CD4-positive, alpha-beta T cell (primary cell): ENCODE measurements at regions not wholly inside any gene's neighbourhood (a gene's known extent, or its start where the extent isn't known, plus 50 kb on each side); places are given as distances from the start of the nearest gene placed in this dataset.

ENCODE experiments used
- ATAC-seq: fragments of 200-7000 bp; cut with Tn5 transposase; one replicate; pipeline ENCODE4 v1.10.0; 2022; ENCODE audit warnings: mild to moderate bottlenecking; ENCODE audit not compliant: poor library complexity
- CTCF ChIA-PET: fragments of 350-600 bp; sonication (Branson Sonifier 250); formaldehyde crosslinking; loops from one replicate; lab custom pipeline; 2021; ENCODE audit warnings: antibody characterized with exemption, inconsistent platforms; lab: Charles Lee
- POLR2A ChIA-PET: fragments of 350-600 bp; sonication (Branson Sonifier 250); formaldehyde crosslinking; loops from one replicate; lab custom pipeline; 2021; ENCODE audit warnings: antibody characterized with exemption, inconsistent platforms; lab: Charles Lee
- DNase-seq, 14 experiments: peaks; one replicate each; pipeline ENCODE4 v3.0.0-alpha.2; 2013 to 2020; ENCODE audit warnings: mixed read lengths in 2 of 14
- H3K27ac ChIP-seq, 2 donors: one replicate each; pipeline versions ENCODE4 v1.5.1 to v1.7.0; 2013; ENCODE audit warnings: low read length in 2 of 2, low read depth in 1 of 2, mild to moderate bottlenecking in 1 of 2
- H3K27me3 ChIP-seq, 2 experiments: 1 replicate in 1 of 2; 2 replicates in 1 of 2; pipeline versions ENCODE4 v1.6.1 to v1.7.0; 2013; ENCODE audit warnings: low read length in 2 of 2, control low read depth in 1 of 2, mild to moderate bottlenecking in 1 of 2, moderate library complexity in 1 of 2; ENCODE audit not compliant: insufficient read depth in 2 of 2, control insufficient read depth in 1 of 2
- H3K36me3 ChIP-seq: one replicate; pipeline ENCODE4 v1.6.1; 2013; ENCODE audit warnings: low read length, control low read depth; ENCODE audit not compliant: insufficient read depth
- H3K4me1 ChIP-seq: one replicate; pipeline ENCODE4 v1.6.1; 2013; ENCODE audit warnings: low read length, control low read depth; ENCODE audit not compliant: insufficient read depth
- H3K4me3 ChIP-seq: one replicate; pipeline ENCODE4 v1.5.1; 2013; ENCODE audit warnings: mild to moderate bottlenecking, low read length, moderate library complexity
- H3K9me3 ChIP-seq, 2 experiments: 1 replicate in 1 of 2; 2 replicates in 1 of 2; pipeline versions ENCODE4 v1.6.1 to v1.7.0; 2013; ENCODE audit warnings: low read length in 2 of 2, mild to moderate bottlenecking in 2 of 2, control low read depth in 1 of 2, moderate library complexity in 1 of 2; ENCODE audit not compliant: control insufficient read depth in 1 of 2, insufficient read depth in 1 of 2
- H3K27ac Mint-ChIP-seq: one replicate; pipeline ENCODE4 v1.8.0; 2020; ENCODE audit warnings: mixed read lengths
- H3K27me3 Mint-ChIP-seq: one replicate; pipeline ENCODE4 v1.8.0; 2021; ENCODE audit warnings: mixed read lengths
- H3K36me3 Mint-ChIP-seq: one replicate; pipeline ENCODE4 v1.8.0; 2021; ENCODE audit warnings: low read depth, mixed read lengths
- H3K4me1 Mint-ChIP-seq: one replicate; pipeline ENCODE4 v1.8.0; 2021; ENCODE audit warnings: low read depth, mixed read lengths
- H3K4me3 Mint-ChIP-seq: one replicate; pipeline ENCODE4 v1.8.0; 2020; ENCODE audit warnings: mild to moderate bottlenecking, mixed read lengths
- H3K9me3 Mint-ChIP-seq: one replicate; pipeline ENCODE4 v1.8.0; 2020; ENCODE audit warnings: mixed read lengths
- CTCF ChIP-seq: fragments of 200-600 bp; IDR thresholded peaks from one replicate; pipeline ENCODE4 v1.8.0; 2022; ENCODE audit warnings: antibody characterized with exemption, mild to moderate bottlenecking
- intact Hi-C, 2 experiments: fragments of 100-400 bp; cut with DNase I in 1 of 2; cut with micrococcal nuclease in 1 of 2; formaldehyde crosslinking; loops; one replicate each; pipeline versions ENCODE4 v1.15.1 to v1.9.0; 2023 to 2025; cut with DNase I, micrococcal nuclease

GRCh38 chr10:78942091-78942501 is 126.7 kb upstream of the ZMIZ1 start:
- no peak for TF ChIP-seq CTCF
- ChIA-PET POLR2A (no interaction called here), CTCF (no interaction called here)
- Histone ChIP-seq H3K4me1 (peaks cover 20% of the 10 kb centered on the region), H3K36me3 (no peaks in the 10 kb centered on the region), H3K4me3 (no peak overlapping the region), H3K9me3 (peaks cover 0 to 10% of the 10 kb centered on the region in 2 experiments), H3K27me3 (no peaks in the 10 kb centered on the region), H3K27ac (no peak overlapping the region)
- Mint-ChIP-seq H3K36me3 (no peaks in the 10 kb centered on the region), H3K4me1 (peaks cover 28% of the 10 kb centered on the region), H3K4me3 (no peak overlapping the region), H3K27ac (no peak overlapping the region), H3K27me3 (no peaks in the 10 kb centered on the region), H3K9me3 (peaks cover 4% of the 10 kb centered on the region)
- DNase-seq (no peak), ATAC-seq (no peak)
- intact Hi-C loops: no loop called here

GRCh38 chr10:78944723-78945312 is 123.9 kb upstream of the ZMIZ1 start:
- no peak overlapping the region for H3K4me3 ChIP-seq
- POLR2A ChIA-PET: interaction anchor here (1.1 to 2.4 kb wide), 3 partner anchors 29 to 123 kb away, joined by 3 to 7 read pairs (median 3); no protein-coding TSS in a partner anchor
- Mint-ChIP-seq H3K27me3 (no peaks in the 10 kb centered on the region), H3K9me3 (peaks cover 4% of the 10 kb centered on the region), H3K36me3 (no peaks in the 10 kb centered on the region), H3K4me3 (no peak overlapping the region), H3K4me1 (peaks cover 28% of the 10 kb centered on the region), H3K27ac (peak overlapping the region; percentile 91)
- TF ChIP-seq CTCF: no peak
- H3K36me3 ChIP-seq: no peaks in the 10 kb centered on the region
- peaks cover 0 to 10% of the 10 kb centered on the region in 2 experiments for H3K9me3 ChIP-seq
- peaks cover 20% of the 10 kb centered on the region for H3K4me1 ChIP-seq
- CTCF ChIA-PET: no interaction called here
- peak in 2 of 14 experiments; percentile 19 to 23 for DNase-seq
- ATAC-seq: peak; percentile 81
- intact Hi-C loops: no loop called here
- no peaks in the 10 kb centered on the region for H3K27me3 ChIP-seq
- H3K27ac ChIP-seq: no peak overlapping the region

GRCh38 chr10:78945838-78946237 is 122.9 kb upstream of the ZMIZ1 start:
- Histone ChIP-seq H3K4me1 (peaks cover 20% of the 10 kb centered on the region), H3K4me3 (no peak overlapping the region), H3K27me3 (no peaks in the 10 kb centered on the region), H3K27ac (no peak overlapping the region), H3K9me3 (peaks cover 0 to 10% of the 10 kb centered on the region in 2 experiments), H3K36me3 (no peaks in the 10 kb centered on the region)
- TF ChIP-seq CTCF: no peak
- POLR2A ChIA-PET: interaction anchor here (1.1 kb wide), 1 partner anchor 122 kb away, joined by 3 read pairs; no protein-coding TSS in a partner anchor
- CTCF ChIA-PET: no interaction called here
- Mint-ChIP-seq H3K27me3 (no peaks in the 10 kb centered on the region), H3K4me3 (peak overlapping the region; percentile 17), H3K27ac (peak overlapping the region; percentile 91), H3K9me3 (peaks cover 4% of the 10 kb centered on the region), H3K4me1 (peaks cover 28% of the 10 kb centered on the region), H3K36me3 (no peaks in the 10 kb centered on the region)
- DNase-seq: no peak
- ATAC-seq: no peak
- intact Hi-C loops: no loop called here
